HepG2 (cell line): ENCODE measurements at regions not wholly inside any gene's neighbourhood (a gene's known extent, or its start where the extent isn't known, plus 50 kb on each side); places are given as distances from the start of the nearest gene placed in this dataset.

Source experiments
- FOSL1 ChIP-seq: sonication (generic); formaldehyde crosslinking; IDR thresholded peaks from 2 replicates; pipeline ENCODE4 v1.9.0; 2021; ENCODE audit warnings: missing genetic modification reagents, borderline replicate concordance
- KLF16 ChIP-seq, 2 experiments: sonication (generic) in 1 of 2; formaldehyde crosslinking in 1 of 2; IDR thresholded peaks; 2 replicates each; pipeline versions ENCODE4 v1.6.1 to v1.8.0; 2016 to 2023; ENCODE audit warnings: missing genetic modification reagents in 2 of 2, missing compliant biosample characterization in 1 of 2
- SIN3B ChIP-seq: fragments of 150-350 bp; IDR thresholded peaks from 2 replicates; pipeline ENCODE4 v1.6.1; 2014; ENCODE audit warnings: low read length
- SMYD3 ChIP-seq: sonication (generic); formaldehyde crosslinking; IDR thresholded peaks from 2 replicates; pipeline ENCODE4 v1.8.1; 2023; ENCODE audit warnings: mild to moderate bottlenecking, missing genetic modification reagents
- TF ChIP-seq, protein P1 (sequence below): sonication (generic); formaldehyde crosslinking; IDR thresholded peaks from 2 replicates; pipeline ENCODE4 v1.8.1; 2023; ENCODE audit warnings: missing genetic modification reagents, inconsistent platforms, borderline replicate concordance
- TF ChIP-seq, protein P2 (sequence below): sonication (generic); formaldehyde crosslinking; IDR thresholded peaks from 2 replicates; pipeline ENCODE4 v1.5.0; 2020; ENCODE audit warnings: mild to moderate bottlenecking, missing genetic modification reagents, moderate library complexity
- TF ChIP-seq, protein P3 (sequence below): sonication (generic); formaldehyde crosslinking; IDR thresholded peaks from 2 replicates; pipeline ENCODE4 v1.8.1; 2023; ENCODE audit warnings: mild to moderate bottlenecking, missing genetic modification reagents, borderline replicate concordance
- TF ChIP-seq, protein P4 (sequence below): sonication (generic); formaldehyde crosslinking; IDR thresholded peaks from 2 replicates; pipeline ENCODE4 v1.4.0; 2020; ENCODE audit warnings: missing genetic modification reagents, borderline replicate concordance

DNA sequence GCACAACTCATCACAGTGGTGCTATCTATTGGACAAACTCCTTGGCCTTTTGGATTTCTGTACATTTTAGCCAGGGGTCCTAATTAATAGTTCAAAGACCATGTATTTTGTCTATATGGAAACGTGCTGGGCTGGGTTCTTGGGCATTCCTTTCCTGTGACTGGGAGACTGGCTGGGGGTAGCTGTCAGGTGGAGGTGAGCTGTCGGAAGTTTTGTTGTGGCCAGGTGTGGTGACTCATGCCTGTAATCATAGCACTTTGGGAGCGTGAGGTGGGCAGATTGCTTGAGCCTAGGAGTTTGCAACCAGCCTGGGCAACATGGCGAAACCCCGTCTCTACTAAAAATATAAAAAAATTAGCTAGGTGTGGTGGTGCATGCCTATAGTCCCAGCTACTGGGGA, 392.4 kb downstream of the RPS6KC1 start:
- TF ChIP-seq SMYD3 (CRISPR knock-in tag) (no peak), FOSL1 (no peak), SIN3B (no peak), KLF16 (CRISPR knock-in tag; IDR thresholded peaks at IDR 0.05) (no peak)
- TF ChIP-seq, protein P1, sequence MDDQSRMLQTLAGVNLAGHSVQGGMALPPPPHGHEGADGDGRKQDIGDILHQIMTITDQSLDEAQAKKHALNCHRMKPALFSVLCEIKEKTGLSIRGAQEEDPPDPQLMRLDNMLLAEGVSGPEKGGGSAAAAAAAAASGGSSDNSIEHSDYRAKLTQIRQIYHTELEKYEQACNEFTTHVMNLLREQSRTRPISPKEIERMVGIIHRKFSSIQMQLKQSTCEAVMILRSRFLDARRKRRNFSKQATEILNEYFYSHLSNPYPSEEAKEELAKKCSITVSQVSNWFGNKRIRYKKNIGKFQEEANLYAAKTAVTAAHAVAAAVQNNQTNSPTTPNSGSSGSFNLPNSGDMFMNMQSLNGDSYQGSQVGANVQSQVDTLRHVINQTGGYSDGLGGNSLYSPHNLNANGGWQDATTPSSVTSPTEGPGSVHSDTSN (CRISPR knock-in tag): no peak
- TF ChIP-seq, protein P2, sequence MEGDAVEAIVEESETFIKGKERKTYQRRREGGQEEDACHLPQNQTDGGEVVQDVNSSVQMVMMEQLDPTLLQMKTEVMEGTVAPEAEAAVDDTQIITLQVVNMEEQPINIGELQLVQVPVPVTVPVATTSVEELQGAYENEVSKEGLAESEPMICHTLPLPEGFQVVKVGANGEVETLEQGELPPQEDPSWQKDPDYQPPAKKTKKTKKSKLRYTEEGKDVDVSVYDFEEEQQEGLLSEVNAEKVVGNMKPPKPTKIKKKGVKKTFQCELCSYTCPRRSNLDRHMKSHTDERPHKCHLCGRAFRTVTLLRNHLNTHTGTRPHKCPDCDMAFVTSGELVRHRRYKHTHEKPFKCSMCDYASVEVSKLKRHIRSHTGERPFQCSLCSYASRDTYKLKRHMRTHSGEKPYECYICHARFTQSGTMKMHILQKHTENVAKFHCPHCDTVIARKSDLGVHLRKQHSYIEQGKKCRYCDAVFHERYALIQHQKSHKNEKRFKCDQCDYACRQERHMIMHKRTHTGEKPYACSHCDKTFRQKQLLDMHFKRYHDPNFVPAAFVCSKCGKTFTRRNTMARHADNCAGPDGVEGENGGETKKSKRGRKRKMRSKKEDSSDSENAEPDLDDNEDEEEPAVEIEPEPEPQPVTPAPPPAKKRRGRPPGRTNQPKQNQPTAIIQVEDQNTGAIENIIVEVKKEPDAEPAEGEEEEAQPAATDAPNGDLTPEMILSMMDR (CRISPR knock-in tag): no peak
- TF ChIP-seq, protein P3, sequence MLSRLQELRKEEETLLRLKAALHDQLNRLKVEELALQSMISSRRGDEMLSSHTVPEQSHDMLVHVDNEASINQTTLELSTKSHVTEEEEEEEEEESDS (CRISPR knock-in tag): no peak
- TF ChIP-seq, protein P4, sequence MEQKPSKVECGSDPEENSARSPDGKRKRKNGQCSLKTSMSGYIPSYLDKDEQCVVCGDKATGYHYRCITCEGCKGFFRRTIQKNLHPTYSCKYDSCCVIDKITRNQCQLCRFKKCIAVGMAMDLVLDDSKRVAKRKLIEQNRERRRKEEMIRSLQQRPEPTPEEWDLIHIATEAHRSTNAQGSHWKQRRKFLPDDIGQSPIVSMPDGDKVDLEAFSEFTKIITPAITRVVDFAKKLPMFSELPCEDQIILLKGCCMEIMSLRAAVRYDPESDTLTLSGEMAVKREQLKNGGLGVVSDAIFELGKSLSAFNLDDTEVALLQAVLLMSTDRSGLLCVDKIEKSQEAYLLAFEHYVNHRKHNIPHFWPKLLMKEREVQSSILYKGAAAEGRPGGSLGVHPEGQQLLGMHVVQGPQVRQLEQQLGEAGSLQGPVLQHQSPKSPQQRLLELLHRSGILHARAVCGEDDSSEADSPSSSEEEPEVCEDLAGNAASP (CRISPR knock-in tag): no peak
